ENCODE measurements at regions not wholly inside any gene's neighbourhood (a gene's known extent, or its start where the extent isn't known, plus 50 kb on each side); places are given as distances from the start of the nearest gene placed in this dataset.

- TF ChIP-seq CTCF (IDR thresholded peaks at IDR 0.05), result no peak
- no peak overlapping the region for H3K27ac ChIP-seq
- DNase-seq (no peak), ATAC-seq (no peak)
- H3K36me3 ChIP-seq, result no peaks in the 10 kb centered on the region
- intact Hi-C loops (cut with DNase I), result no loop called here
- no peak overlapping the region for H3K4me3 ChIP-seq
- peaks cover 0 to 9% of the 10 kb centered on the region in 2 donors for H3K9me3 ChIP-seq
- peaks cover 0 to 2% of the 10 kb centered on the region in 2 donors for H3K4me1 ChIP-seq
- no peaks in the 10 kb centered on the region for H3K27me3 ChIP-seq
These were observed 520.7 kb upstream of the TCF4 start for GRCh38 chr18:56108478-56109367.

GRCh38 chr18:56107821-56108477 lies 520.0 kb upstream of the TCF4 start:
- peaks cover 0 to 12% of the 10 kb centered on the region in 2 donors for H3K9me3 ChIP-seq
- H3K27ac ChIP-seq, result no peak overlapping the region
- intact Hi-C loops (cut with DNase I), result no loop called here
- H3K36me3 ChIP-seq, result no peaks in the 10 kb centered on the region
- peaks cover 0 to 2% of the 10 kb centered on the region in 2 donors for H3K4me1 ChIP-seq
- no peak for TF ChIP-seq CTCF (IDR thresholded peaks at IDR 0.05)
- DNase-seq (no peak), ATAC-seq (no peak)
- H3K4me3 ChIP-seq, result no peak overlapping the region
- H3K27me3 ChIP-seq, result no peaks in the 10 kb centered on the region

GRCh38 chr18:56100090-56100722 lies 512.2 kb upstream of the TCF4 start:
- Histone ChIP-seq H3K27ac (no peak overlapping the region), H3K9me3 (peaks cover 0 to 12% of the 10 kb centered on the region in 2 donors), H3K36me3 (no peaks in the 10 kb centered on the region), H3K4me3 (no peak overlapping the region), H3K27me3 (no peaks in the 10 kb centered on the region), H3K4me1 (no peaks in the 10 kb centered on the region)
- intact Hi-C loops (cut with DNase I), result no loop called here
- TF ChIP-seq CTCF (IDR thresholded peaks at IDR 0.05), result no peak
- no peak for DNase-seq
- no peak for ATAC-seq

- DNase-seq (peak in 2 of 4 donors; percentile 45 to 74), ATAC-seq (no peak)
- H3K36me3 ChIP-seq, result no peaks in the 10 kb centered on the region
- no peaks in the 10 kb centered on the region for H3K9me3 ChIP-seq
- TF ChIP-seq CTCF (IDR thresholded peaks at IDR 0.05), result no peak
- H3K4me3 ChIP-seq, result no peak overlapping the region
- H3K4me1 ChIP-seq, result no peaks in the 10 kb centered on the region
- intact Hi-C loops (cut with DNase I), result no loop called here
- H3K27me3 ChIP-seq, result no peaks in the 10 kb centered on the region
- no peak overlapping the region for H3K27ac ChIP-seq
These were observed 509.6 kb upstream of the TCF4 start for GRCh38 chr18:56097621-56098020.

- Histone ChIP-seq H3K27ac (no peak overlapping the region), H3K4me3 (no peak overlapping the region), H3K36me3 (no peaks in the 10 kb centered on the region), H3K27me3 (no peaks in the 10 kb centered on the region), H3K9me3 (no peaks in the 10 kb centered on the region), H3K4me1 (no peaks in the 10 kb centered on the region)
- no peak for TF ChIP-seq CTCF (IDR thresholded peaks at IDR 0.05)
- ATAC-seq (no peak), DNase-seq (no peak)
- intact Hi-C loops (cut with DNase I), result no loop called here
These were observed 508.9 kb upstream of the TCF4 start for GRCh38 chr18:56096861-56097260.
